KMS-11 (cell line): ENCODE measurements at regions not wholly inside any gene's neighbourhood (a gene's known extent, or its start where the extent isn't known, plus 50 kb on each side); places are given as distances from the start of the nearest gene placed in this dataset.

ENCODE experiments used
- H2AFZ ChIP-seq: fragments of 200-600 bp; sonication (generic); 2 replicates; pipeline ENCODE4 v1.6.1; 2016; ENCODE audit warnings: antibody characterized with exemption, mixed run types, low read depth
- H3K27ac ChIP-seq: fragments of 200-600 bp; sonication (generic); 2 replicates; pipeline ENCODE4 v1.6.1; 2016; ENCODE audit warnings: mild to moderate bottlenecking, mixed run types
- H3K27me3 ChIP-seq: fragments of 200-600 bp; sonication (generic); 2 replicates; pipeline ENCODE4 v1.6.1; 2017; ENCODE audit warnings: mild to moderate bottlenecking, low read depth, mixed run types, moderate library complexity; ENCODE audit not compliant: insufficient read depth
- H3K36me3 ChIP-seq: fragments of 200-600 bp; sonication (generic); 2 replicates; pipeline ENCODE4 v1.6.1; 2017; ENCODE audit warnings: mild to moderate bottlenecking, mixed run types; ENCODE audit not compliant: insufficient read depth
- H3K4me1 ChIP-seq: fragments of 200-600 bp; sonication (generic); 2 replicates; pipeline ENCODE4 v1.6.1; 2016; ENCODE audit warnings: mild to moderate bottlenecking, low read depth, mixed run types; ENCODE audit not compliant: poor library complexity, severe bottlenecking
- H3K4me2 ChIP-seq: fragments of 200-600 bp; sonication (generic); 2 replicates; pipeline ENCODE4 v1.7.0; 2016; ENCODE audit warnings: mild to moderate bottlenecking, mixed run types
- H3K4me3 ChIP-seq: fragments of 200-600 bp; sonication (generic); IDR thresholded peaks from 2 replicates; pipeline ENCODE4 v1.6.1; 2017; ENCODE audit warnings: low read depth, low read length, mixed read lengths; ENCODE audit not compliant: insufficient read depth
- H3K79me2 ChIP-seq: fragments of 200-600 bp; sonication (generic); 2 replicates; pipeline ENCODE4 v1.6.1; 2016; ENCODE audit warnings: low read depth, mixed run types; ENCODE audit not compliant: insufficient read depth
- H3K9ac ChIP-seq: fragments of 200-600 bp; sonication (generic); 2 replicates; pipeline ENCODE4 v1.6.1; 2016; ENCODE audit warnings: mild to moderate bottlenecking, mixed run types
- H4K20me1 ChIP-seq: fragments of 200-600 bp; sonication (generic); 2 replicates; pipeline ENCODE4 v1.6.1; 2016; ENCODE audit warnings: mild to moderate bottlenecking, mixed run types; ENCODE audit not compliant: insufficient read depth
- TF ChIP-seq, protein P1 (sequence below): fragments of 200-600 bp; sonication (generic); conservative IDR thresholded peaks from 2 replicates; pipeline ENCODE4 v1.6.1; 2017; ENCODE audit warnings: low read depth, mild to moderate bottlenecking, antibody characterized with exemption, low read length, moderate library complexity, mixed read lengths

DNA sequence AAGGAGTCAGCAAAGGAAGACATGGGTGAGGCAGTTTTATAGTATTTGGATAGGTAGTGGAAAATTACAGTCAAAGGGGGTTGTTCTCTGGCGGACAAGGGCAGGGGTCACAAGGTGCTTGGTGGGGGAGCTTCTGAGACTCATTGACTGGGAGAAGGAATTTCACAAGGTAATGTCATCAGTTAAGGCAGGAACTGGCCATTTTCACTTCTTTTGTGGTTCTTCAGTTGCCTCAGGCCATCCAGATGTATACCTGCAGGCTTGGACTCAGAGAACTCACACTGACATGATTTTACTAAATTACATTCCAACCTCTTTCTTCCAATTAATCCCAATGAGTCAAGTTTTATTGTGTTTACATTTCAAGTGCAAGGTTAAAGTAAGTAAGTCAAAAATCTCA lies 240.5 kb upstream of the API5 start:
- Histone ChIP-seq H4K20me1 (no peaks in the 10 kb centered on the region), H3K4me2 (no peak overlapping the region), H3K9ac (no peak overlapping the region), H3K36me3 (no peaks in the 10 kb centered on the region), H3K27me3 (no peaks in the 10 kb centered on the region), H2AFZ (no peak overlapping the region), H3K79me2 (no peaks in the 10 kb centered on the region), H3K4me3 (no peak overlapping the region), H3K4me1 (no peaks in the 10 kb centered on the region), H3K27ac (no peak overlapping the region)
- TF ChIP-seq, protein P1, sequence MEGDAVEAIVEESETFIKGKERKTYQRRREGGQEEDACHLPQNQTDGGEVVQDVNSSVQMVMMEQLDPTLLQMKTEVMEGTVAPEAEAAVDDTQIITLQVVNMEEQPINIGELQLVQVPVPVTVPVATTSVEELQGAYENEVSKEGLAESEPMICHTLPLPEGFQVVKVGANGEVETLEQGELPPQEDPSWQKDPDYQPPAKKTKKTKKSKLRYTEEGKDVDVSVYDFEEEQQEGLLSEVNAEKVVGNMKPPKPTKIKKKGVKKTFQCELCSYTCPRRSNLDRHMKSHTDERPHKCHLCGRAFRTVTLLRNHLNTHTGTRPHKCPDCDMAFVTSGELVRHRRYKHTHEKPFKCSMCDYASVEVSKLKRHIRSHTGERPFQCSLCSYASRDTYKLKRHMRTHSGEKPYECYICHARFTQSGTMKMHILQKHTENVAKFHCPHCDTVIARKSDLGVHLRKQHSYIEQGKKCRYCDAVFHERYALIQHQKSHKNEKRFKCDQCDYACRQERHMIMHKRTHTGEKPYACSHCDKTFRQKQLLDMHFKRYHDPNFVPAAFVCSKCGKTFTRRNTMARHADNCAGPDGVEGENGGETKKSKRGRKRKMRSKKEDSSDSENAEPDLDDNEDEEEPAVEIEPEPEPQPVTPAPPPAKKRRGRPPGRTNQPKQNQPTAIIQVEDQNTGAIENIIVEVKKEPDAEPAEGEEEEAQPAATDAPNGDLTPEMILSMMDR = no peak

DNA sequence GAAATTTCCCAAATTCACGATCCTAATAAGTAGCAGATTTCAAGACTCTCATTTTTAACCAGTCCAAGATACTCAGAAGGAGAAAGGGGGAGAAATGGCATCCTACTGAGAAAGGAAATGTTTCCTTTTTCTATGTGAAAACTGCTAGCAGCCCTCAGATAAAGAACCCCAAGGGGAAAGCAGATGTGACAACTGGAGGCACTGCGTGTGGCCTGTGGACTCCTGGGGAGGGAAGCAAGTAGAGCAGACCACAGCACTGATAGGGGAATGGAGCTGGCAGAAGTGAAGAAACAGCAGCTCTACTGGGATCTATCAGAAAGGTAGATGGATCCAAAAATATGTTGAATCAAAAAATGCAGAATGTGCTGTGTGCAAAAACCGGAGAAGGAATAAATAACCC lies 239.7 kb upstream of the API5 start:
- Histone ChIP-seq H3K79me2 (no peaks in the 10 kb centered on the region), H3K4me1 (no peaks in the 10 kb centered on the region), H3K36me3 (no peaks in the 10 kb centered on the region), H4K20me1 (no peaks in the 10 kb centered on the region), H3K4me3 (no peak overlapping the region), H3K9ac (no peak overlapping the region), H3K27ac (no peak overlapping the region), H2AFZ (no peak overlapping the region), H3K27me3 (no peaks in the 10 kb centered on the region), H3K4me2 (no peak overlapping the region)
- TF ChIP-seq, protein P1 = no peak

DNA sequence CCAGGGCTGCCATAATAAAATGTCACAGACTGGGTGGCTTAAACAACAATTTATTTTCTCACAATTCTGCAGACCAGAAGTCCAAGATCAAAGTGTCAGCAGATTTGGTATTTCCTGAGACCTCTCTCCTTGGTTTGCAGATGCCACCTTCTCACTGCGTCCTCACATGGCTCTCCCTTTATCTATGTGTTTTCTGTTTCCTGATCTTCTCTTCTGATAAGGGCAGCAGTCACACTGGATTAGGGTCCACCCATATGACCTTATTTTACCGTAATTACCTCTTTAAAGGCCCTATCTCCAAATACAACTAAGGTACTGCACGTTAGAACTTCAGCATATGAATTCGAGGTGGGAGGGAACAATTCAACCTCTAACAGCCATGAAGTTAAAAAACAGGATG lies 238.9 kb upstream of the API5 start:
- Histone ChIP-seq H3K4me2 (no peak overlapping the region), H3K9ac (no peak overlapping the region)
- TF ChIP-seq, protein P1 = no peak

DNA sequence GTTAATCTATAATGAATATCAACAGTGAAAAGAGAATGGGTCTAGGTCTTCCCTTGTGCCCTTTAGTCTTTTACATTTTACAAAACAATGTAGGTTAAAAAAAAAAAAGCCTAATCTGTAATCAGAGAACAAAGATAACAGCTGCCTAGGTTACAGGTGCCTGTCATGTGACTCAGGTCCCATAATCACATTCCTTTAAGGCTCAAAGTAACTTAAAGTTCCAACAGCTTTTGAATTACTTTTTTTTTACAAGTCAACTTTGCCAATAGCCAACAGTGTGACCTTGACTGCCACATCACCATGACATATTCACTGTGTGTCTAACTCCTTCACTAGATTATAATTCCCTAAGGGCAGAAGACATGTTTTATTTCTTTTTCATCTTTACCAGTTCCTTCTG lies 237.0 kb upstream of the API5 start:
- Histone ChIP-seq H3K27ac (no peak overlapping the region), H3K79me2 (no peaks in the 10 kb centered on the region), H3K9ac (no peak overlapping the region), H3K4me3 (no peak overlapping the region), H3K27me3 (no peaks in the 10 kb centered on the region), H3K4me2 (no peak overlapping the region), H3K36me3 (no peaks in the 10 kb centered on the region), H3K4me1 (no peaks in the 10 kb centered on the region), H4K20me1 (no peaks in the 10 kb centered on the region), H2AFZ (no peak overlapping the region)
- TF ChIP-seq, protein P1 = no peak

More for the DNA sequence above, 238.9 kb upstream of the API5 start:
- Histone ChIP-seq H2AFZ (no peak overlapping the region), H3K4me1 (no peaks in the 10 kb centered on the region), H3K27ac (no peak overlapping the region), H3K4me3 (no peak overlapping the region), H4K20me1 (no peaks in the 10 kb centered on the region), H3K27me3 (no peaks in the 10 kb centered on the region), H3K79me2 (no peaks in the 10 kb centered on the region), H3K36me3 (no peaks in the 10 kb centered on the region)

DNA sequence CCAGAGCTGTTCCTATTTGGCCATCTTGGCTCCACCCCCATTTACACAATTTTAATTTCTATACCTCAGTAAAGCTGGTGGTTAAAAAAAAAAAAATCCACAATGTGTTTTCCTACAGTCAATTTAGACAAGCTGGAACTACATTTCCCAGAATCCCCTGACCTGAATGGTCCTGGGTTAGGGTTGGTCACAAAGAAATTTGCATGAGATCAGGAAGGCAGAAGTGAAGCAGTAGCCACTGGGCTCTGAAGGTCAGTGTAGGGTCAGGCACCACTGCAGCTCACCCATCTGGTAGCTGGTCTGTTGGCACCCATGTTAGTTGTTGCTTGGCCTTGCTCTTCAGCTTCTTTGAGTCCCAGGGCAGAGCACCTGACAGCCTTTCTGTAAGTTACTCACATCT lies 210.7 kb upstream of the API5 start:
- Histone ChIP-seq H3K27ac (no peak overlapping the region), H4K20me1 (no peaks in the 10 kb centered on the region), H2AFZ (no peak overlapping the region), H3K4me2 (no peak overlapping the region), H3K9ac (no peak overlapping the region), H3K36me3 (no peaks in the 10 kb centered on the region), H3K4me3 (no peak overlapping the region), H3K4me1 (no peaks in the 10 kb centered on the region), H3K27me3 (no peaks in the 10 kb centered on the region), H3K79me2 (no peaks in the 10 kb centered on the region)
- TF ChIP-seq, protein P1 = no peak
